T1000 (cell line): ENCODE measurements at regions not wholly inside any gene's neighbourhood (a gene's known extent, or its start where the extent isn't known, plus 50 kb on each side); places are given as distances from the start of the nearest gene placed in this dataset.

ENCODE experiments used
- DNase-seq: peaks from one replicate; lab custom pipeline; 2025; ENCODE audit warnings: mixed read lengths; lab: John Stamatoyannopoulos, UW

DNA sequence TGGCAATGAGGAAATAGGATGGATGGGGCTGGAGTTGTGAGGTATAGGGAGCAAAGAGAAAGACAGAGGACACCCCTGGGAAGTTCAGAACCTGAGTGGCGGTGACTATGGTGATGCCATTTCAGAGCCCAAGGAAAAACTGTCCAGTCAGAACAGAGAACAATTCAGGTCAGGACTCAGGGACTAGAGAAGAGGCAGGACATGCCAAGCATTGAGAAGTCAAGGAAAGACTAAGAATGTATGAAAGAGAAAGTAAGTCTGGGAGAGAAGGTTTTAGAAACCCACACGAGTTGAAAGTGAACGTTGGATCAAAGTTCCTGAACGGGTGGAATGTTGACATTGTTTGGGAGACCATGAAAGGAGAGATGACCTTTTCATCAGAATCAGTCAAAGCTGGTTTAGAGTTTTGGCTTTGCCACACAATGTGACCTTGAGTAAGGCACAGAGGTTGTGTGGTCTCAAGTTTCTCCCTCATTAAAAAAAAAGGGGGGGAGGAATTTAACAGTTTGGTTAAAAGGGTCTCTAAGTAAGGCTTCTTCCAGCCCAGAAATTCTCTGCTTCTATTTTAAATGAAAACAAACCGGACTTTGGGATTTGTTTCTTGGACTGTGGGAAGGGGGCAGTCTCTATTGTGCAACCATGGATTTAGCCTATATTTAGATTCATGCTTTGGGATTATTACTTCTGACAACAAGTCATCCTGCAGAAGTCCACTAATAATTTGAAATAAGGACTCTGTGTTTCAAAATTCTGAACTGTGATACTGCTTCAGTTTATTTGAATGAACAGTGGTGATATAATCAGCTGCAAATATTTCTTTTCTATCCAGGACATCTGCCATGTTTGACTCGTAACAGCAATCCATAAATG is 315.9 kb upstream of the TBL1XR1 start:
- DNase-seq, result no peak

DNA sequence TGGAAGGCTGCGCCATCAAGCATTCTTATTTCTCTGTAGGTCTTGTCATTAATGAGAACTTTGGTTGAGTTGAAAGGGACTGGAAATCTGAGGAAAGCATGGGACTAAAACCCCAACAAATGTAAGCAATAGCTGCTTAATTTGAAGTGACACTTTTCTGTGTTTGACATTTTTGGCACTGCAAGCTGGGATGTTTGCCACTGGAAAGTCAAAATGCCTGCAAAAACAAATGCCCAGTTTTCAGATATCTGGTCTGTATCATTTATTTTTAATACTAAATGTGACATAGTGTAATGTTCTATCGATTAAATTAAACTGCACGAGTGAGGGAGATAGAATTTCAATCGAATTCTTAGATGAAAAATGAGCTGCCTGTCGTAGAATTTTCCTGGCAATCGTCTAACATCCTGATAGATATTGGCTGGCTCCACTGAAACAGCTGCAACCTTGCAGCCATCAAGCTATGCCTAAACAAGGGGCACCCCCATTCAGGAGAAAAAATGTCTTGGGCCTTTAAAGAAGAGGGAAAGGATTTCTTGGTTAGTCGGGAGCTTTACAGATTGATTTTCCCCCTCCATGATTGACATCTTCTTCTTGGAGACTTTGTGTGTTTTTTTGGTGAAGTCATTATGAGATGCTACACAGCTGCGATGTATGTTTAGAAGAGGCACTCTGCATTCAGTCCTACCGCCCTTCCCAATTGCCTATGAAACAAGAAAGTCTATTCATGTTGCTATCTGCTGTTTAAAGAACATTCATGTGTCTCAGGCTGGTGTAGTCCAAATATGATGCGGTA is 316.7 kb upstream of the TBL1XR1 start:
- no peak for DNase-seq

DNA sequence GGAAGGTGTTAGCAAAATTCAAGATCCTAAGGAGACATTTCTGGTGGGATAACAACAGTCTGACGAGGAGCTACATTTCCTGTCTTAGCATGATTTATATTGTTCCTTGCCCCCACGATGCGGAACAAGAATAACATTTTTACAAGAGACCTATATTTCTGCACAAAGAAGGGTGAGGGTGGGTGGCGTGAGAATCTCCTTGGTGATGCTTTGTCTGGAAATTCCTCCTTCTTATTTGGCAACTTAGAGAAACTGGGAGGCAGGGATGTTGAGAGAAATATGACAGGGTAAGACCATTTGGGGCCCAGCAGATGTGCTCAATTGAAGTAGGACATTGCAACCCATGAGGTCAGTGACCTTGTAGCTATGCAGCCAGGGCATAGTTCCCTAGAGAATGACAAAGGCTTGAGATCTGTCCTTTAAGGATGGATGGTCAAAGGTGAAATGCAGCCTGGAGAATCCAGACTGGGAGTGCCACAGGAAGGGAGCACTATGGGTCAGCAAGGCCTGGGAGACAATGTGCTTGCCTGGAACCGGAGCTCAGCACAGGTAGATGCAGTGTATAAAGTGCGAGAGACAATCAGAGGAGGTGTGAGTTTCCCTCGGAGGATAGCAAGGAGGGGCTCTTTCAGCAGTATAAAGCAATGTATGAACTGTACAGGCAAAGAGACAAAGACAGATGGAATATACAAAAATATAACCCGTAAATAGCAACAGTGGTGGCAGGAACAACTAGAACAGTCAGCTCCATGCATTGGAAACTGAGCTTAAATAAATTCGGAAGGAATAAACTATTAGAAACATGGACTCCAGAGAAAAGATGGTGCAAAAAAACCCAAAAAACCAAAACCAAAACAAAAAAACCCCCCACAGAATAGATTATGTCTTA is 317.6 kb upstream of the TBL1XR1 start:
- DNase-seq, result no peak

DNA sequence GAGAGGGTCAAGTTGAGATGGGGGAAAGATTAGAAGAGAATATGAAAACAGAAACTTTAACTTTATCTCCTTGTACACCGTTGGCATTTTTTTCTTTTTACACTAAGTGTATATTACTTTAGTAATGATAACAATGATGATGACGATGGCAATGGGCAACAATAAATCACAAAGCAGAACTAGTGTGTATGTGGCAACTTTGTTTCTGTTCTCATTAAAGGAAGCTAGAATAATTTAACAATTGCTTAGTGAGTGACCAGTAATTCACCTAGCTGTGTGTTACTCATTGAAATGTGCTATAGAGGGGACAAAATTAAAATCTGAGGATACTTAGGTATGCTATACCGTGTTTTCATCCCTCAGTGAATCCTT is 318.5 kb upstream of the TBL1XR1 start:
- DNase-seq, result no peak

DNA sequence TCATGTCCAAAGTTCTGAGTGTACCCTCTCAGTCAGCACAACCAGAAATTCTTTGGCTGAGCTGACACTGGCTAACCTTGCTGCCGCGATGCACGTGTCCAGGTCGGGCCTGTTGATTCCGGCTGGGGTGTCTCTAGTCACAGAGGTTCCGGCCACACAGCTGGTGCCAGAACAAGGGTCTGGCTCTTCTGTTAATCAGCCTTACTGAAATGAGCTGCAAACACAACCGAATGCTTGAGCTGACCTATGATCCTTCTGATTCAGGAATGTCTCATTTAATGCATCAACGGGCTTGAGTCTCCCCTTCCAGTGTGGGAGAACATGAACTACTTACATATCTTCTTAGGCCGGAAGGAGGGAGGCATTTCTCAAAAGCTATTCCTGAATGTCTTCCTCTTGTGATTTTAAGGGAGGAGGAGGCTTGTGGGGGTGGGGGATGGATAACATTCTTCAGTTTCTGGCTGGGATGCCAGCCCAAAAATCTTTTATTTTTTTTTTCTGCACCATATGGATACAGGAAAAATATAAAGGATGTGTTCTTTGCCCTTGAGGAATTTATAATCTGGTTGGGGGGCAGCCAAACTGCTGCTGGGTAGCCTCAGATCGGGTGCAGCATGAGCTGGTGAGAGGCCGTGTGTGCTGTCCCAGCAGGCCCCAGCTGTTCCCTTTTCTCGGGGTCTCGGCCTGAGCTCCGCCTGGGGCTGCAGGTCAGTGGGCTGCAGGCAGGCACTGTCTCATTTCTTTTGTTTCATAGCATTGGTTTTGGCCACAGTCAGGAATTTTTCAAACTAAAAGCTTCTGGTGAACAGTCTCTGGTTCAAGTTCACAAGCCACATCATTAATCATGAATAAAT is 319.1 kb upstream of the TBL1XR1 start:
- no peak for DNase-seq

DNA sequence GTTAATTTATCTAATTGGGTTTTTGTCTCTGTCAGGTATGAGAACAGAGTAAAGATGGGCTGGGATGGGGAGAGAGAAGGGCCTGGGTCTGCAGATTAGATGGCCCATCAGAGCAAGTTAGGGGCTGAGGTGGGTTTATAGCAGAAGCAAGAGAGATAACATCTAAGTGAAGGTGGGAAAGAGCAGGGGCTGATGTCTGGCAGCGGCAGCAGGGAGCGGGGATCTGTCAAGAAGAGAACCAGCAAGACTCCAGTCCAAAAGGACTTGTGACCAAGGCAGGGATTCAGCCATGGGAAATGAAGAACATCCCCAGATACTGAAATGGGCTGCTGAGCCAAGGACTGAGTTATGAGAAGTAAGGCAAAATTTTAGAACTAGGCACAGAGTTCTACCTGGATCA is 320.6 kb upstream of the TBL1XR1 start:
- DNase-seq, result no peak

DNA sequence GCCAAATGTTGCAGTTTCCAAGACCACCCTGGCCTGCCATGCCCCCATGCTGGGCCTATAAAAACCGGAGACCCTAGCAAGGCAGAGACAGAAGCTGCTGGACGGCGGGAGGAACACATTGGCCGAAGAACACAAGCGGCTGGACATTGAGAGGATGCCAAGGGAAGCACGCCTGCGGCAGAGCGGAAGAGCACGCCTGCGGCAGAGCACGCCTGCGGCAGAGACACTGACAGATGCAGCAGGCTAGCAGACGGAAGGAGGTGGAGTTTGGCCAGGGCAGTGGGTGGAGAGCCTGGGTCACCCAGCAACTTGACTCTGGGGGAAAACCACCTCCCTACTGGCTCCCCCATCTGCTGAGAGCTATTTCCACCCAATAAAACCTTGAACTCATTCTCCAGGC is 322.3 kb upstream of the TBL1XR1 start:
- DNase-seq, result no peak

DNA sequence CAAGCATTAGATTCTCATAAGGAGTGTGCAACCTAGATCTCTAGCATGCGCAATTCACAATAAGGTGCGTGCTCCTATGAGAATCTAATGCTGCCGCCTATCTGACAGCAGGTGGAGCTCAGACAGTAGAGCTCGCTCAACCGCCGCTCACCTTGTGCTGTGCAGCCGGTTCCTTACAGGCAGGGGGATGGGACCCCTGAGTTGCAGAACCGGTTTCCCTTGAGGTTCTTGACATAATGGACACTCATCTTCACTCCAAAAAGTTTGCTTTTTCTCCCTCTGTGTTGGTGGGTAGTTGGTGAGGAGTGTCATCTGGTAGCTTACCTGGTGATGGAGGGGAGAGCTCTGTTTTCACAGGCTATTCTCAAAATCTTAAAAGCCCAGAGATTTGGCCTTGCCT is 324.0 kb upstream of the TBL1XR1 start:
- DNase-seq, result no peak

DNA sequence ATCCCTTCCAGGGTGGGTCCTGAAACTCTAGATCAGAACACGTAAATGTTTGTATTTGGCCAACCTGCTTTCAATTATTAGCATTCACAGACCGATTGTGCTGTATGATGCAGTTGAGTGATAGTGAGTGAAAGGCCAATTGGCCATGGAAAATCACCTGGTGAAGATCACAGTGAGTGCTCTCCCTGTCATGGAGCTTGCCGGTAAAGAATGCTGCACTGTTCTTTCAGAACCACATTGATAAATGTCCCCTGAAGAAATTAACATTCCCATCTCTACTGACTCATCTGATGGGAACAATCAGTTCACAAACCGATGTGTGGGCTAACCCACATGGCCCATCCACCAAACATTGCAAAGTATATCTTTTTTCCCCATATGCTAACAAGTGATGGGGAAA is 324.8 kb upstream of the TBL1XR1 start:
- no peak for DNase-seq

DNA sequence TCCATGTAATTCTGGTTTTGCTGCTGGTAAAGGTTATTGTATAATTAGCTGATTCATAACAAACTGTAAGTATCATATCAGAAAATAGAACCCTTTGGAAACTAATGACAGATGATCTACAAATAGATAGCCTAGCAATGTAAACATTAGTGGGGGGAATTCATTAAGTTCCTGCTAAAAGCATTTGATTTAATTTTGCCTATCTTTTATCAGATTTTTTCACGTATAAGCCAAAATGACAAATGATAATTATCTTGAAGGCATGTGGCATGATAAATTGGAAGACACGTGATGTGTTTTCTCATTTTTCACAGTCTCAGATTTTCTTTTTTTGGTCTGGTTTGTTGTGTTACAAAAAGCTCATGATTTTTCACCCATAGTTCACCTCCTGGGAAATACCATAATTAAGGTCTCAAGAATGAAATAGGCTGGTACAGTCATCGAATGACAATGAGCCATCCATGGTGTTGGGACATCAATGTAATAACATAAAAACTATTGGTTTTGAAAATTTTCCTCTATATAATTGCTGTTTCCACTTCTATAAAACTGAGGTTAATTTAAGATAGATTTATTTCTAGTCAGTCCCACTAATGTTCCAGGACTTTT is 325.9 kb upstream of the TBL1XR1 start:
- no peak for DNase-seq

DNA sequence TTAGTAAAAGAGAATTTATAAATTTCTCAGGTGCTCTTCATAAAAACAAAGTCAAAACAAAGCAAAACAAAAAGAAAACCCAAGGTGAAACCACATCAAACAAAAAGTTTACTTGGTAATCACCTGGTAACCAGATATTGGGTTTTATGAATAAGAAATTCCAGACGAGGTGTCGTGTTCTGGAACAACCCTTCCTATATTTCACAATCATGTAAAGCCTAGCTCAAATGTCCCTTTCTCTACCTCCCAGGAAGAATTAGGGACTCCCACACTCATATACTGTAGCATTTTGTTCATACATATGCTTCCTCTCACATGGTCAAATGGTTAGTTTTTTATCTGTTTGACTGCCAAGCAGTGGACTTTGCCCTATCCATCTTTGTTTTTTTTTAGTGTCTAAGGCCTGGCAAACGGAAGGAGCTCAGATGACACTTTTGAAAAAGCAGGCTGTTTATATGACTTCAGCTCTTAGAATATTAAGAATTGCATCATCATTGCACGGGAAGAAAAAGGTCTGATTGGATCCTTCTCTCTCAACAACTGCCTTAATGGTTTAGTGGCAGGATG is 326.7 kb upstream of the TBL1XR1 start:
- no peak for DNase-seq

DNA sequence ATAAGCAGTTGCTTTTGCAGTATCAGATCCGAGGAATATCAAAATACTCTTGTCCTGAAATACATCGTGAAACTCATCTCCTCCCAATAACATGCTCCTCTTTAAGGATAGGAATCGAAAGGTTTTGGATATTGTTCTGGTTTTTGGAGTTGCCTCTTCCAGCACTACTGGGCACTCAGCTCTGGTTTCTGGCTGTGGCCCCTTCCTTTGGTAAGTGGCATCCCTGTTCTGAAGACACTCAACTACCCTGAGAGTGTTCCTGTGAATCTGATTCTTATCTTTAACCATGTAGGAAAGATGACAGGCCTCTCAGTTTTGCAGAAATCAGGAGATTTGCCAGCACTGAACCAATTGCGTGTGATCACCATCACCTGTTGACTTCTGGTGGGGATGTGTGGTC is 327.5 kb upstream of the TBL1XR1 start:
- no peak for DNase-seq

DNA sequence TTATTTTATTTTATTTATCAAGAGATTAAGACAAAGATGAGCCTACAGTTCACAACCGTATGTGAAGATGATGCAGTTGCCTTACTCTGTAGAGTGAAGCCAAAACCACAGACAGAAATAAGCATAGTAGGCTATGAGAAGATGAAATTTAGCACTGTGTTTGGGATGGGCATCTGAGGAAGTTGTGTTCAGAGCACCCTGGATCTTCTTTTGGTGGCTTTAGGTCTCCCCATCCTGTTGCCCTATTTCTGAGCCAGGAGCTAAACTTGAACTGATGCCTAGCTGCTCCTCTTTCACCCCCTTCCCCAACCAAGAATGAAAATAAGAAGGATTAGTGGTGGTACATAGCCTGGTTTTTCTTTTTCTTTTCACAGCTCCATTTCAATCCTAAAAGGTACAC is 328.1 kb upstream of the TBL1XR1 start:
- DNase-seq, result no peak

DNA sequence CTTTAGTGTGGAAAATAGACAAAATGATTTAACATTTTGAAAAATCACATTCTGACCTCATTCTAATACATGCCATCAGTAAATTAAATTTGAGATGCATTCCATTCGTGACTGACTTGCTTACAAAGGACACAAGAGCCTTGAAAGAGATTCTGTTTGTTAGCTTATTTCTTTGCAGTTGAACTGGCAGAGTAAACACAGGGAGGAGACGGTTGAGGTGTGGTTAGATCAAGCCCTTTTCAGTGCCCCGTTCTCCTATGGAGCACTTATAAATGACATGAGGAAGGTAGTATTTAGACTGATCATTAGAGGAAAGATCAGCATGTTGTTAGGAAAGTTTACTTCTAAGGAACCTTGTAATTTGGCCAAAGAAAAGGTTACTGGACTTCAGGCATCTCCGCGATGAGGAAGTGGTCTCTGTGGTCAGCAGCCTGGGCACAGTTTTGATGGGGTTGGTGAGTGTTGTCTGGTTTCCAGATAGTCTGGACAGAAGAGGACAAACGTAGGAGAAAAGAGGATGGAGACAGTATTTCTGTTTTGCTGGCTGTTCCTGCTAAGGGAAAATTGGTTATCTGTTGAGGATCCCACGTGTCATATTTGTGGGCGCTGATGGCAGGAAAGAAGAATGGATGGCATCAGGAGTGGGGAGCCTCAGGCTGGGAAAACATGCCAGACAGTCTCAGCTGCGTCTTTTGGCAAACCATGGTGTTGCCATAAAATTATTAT is 328.9 kb upstream of the TBL1XR1 start:
- no peak for DNase-seq

DNA sequence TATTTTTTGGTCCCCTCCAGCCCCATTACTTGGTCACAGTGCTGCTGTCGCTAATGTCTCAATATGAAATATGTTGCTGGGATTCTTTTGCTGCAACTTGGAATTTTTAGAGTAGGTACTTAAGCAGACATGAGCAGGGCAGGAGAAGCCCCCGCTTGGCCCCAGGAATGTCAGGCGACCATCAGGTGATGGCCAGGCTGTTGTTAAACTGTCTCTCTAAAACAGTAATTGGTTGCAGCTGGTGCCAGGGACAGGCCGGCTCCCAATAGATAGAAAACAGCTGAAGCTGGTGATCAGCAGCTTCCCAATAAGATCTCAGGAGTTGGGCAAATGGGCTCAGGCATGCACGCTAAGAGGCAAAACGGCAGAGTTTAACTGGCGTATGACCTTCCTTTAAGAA is 329.9 kb upstream of the TBL1XR1 start:
- no peak for DNase-seq

DNA sequence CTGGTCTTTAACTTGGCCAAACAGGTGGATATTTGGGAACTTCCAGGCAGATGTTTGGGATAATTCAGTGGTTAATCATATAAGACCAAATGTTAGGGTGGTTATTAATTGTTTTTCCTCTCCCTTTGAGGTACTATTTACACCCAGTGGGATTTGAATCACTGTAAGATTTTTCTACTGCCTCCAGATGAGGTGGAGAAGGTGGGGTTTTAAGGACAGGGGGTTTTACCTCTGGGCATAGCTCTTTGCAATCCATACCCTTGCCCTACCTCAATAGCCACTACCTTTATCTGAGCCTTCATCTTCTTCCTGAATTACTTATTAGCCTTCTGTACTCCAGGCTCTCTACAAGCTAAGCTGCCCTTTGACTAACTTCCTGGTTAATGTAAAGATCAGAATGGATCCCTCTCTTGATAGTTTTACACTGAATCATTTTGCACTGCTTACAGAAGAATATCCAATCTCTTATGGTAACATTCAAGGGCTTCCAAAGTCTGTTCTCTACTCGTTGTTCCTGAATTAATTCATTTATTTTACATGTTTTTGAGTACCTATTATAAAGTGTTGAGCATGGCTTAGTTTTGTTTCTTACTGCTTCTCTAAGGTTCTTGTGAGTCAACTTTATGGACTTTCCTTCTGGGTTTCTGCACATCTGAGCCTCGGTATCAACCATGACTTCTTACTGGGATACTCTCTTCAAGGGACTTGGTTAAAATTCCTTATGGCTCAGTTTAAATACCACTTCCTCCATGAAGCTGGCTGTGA is 331.2 kb upstream of the TBL1XR1 start:
- DNase-seq, result no peak

DNA sequence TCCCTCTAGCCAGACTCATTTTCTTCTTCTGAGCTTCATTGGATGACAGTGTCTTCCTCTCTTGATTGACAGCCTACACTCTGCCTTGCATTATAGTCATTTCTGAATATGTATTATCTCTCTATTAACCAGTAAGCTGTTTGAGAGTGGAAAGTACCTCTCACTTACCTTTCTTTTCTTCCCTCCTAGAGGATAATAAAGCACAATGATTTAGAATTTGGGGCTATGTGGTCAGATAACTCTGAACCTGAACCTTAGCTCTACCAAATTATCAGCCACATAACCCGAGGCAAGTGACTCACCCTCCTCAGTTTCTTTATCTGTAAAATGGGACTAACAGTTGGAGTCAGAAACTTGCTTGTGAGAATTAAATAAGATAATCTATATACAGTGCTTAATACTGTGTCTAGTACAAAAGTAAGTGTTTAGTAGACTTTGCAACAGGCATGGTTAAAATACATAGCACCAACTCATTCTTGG is 331.8 kb upstream of the TBL1XR1 start:
- no peak for DNase-seq

DNA sequence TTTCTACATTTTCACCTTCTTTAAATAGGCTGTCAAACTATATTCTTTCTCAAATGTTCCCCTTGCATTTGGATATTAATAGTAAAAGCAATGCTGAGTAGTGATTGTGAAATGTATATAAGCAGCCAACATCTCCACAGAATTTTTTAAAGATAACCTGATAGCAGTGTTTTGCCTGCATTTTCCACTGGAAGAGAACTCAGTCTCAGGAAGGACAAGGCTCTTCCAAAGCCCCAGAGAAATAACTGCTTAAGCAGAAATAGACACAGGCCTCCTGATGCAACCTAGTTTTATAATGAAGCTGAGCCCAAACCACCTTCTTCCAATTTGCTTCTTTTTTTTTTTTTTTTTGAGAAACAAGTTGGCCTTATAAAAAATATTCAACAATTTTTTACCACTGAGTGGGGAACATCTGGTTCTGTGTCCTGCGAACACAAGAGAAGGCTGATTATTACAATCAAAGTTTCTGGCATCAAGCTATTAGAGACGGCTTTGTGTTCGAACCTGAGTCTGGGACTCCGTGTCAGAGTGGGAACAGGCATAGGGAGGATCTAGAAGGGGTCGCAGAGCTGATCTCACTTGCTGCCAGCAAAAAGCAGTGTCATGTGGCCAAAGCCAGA is 332.5 kb upstream of the TBL1XR1 start:
- no peak for DNase-seq

DNA sequence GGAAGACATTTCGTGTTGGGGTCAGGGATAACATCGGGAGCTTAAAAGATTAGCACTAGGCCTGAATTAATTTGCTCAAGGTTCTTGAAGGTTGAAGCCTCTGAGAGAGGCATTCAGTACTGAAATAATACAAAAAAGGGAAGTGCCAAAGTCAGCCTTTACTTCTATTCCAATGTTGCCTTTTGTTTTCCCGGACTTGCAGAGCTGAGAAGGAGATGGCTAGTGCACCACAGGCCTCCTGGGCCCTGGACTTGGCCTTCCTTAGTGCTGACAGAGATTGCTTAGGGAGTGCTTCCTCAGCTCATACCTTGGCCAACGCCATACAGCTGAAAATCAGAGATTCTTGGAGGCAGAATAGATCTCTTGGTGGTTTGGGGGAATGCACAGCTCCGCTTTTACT is 333.6 kb upstream of the TBL1XR1 start:
- DNase-seq, result no peak
